AG09319 (cell line): ENCODE measurements at regions not wholly inside any gene's neighbourhood (a gene's known extent, or its start where the extent isn't known, plus 50 kb on each side); places are given as distances from the start of the nearest gene placed in this dataset.
"Not testable (repeated sequence)": the region's sequence is repeated elsewhere in the genome, so short reads cannot be mapped to it uniquely, and the experiment has no call there.

ENCODE experiments used
- DNase-seq: peaks from one replicate; pipeline ENCODE4 v3.0.0-alpha.2; 2010; ENCODE audit warnings: low read depth; ENCODE audit errors: extremely low read depth
- CTCF ChIP-seq: IDR thresholded peaks from 2 replicates; pipeline ENCODE4 v1.5.1; 2011; ENCODE audit warnings: low read depth, mild to moderate bottlenecking, inconsistent platforms, low read length, moderate library complexity

- no peak for TF ChIP-seq CTCF
- DNase-seq, result no peak
Measured at GRCh38 chr14:25308244-25308643, 258.3 kb upstream of the STXBP6 start.

GRCh38 chr14:25303934-25304333, 254.0 kb upstream of the STXBP6 start:
- no peak for TF ChIP-seq CTCF
- DNase-seq, result no peak

- DNase-seq, result no peak
- TF ChIP-seq CTCF, result no peak
Measured at GRCh38 chr14:25298238-25298637, 248.3 kb upstream of the STXBP6 start.

GRCh38 chr14:25290154-25290553, 240.2 kb upstream of the STXBP6 start:
- DNase-seq, result not testable (repeated sequence)

- no peak for DNase-seq
- no peak for TF ChIP-seq CTCF
Measured at GRCh38 chr14:25274529-25274928, 224.6 kb upstream of the STXBP6 start.

- no peak for DNase-seq
- no peak for TF ChIP-seq CTCF
Measured at GRCh38 chr14:25267186-25267585, 217.2 kb upstream of the STXBP6 start.

- TF ChIP-seq CTCF, result no peak
- no peak for DNase-seq
Measured at GRCh38 chr14:25259470-25259869, 209.5 kb upstream of the STXBP6 start.

GRCh38 chr14:25252793-25253192, 202.8 kb upstream of the STXBP6 start:
- DNase-seq, result no peak
- no peak for TF ChIP-seq CTCF
